Brain microvascular endothelial cell (primary cell): ENCODE measurements at regions not wholly inside any gene's neighbourhood (a gene's known extent, or its start where the extent isn't known, plus 50 kb on each side); places are given as distances from the start of the nearest gene placed in this dataset.

Experiments used
- DNase-seq: peaks from one replicate; pipeline ENCODE4 v3.0.0-alpha.2; 2020
- H3K27ac ChIP-seq: fragments of 250-450 bp; sonication (Bioruptor Pico); 2 replicates; pipeline ENCODE4 v1.5.1; 2020; ENCODE audit warnings: mild to moderate bottlenecking, moderate library complexity
- H3K27me3 ChIP-seq: fragments of 250-450 bp; sonication (Bioruptor Pico); replicated peaks from 2 replicates; pipeline ENCODE4 v1.5.1; 2020; ENCODE audit warnings: mild to moderate bottlenecking
- H3K36me3 ChIP-seq: fragments of 250-450 bp; sonication (Bioruptor Pico); replicated peaks from 2 replicates; pipeline ENCODE4 v1.5.1; 2020; ENCODE audit warnings: mild to moderate bottlenecking
- H3K4me3 ChIP-seq: 2 replicates; pipeline ENCODE4 v1.5.1; 2011; ENCODE audit warnings: low read depth, mild to moderate bottlenecking, control low read depth, low read length, moderate library complexity
- in situ Hi-C: cut with HindIII; loops from 2 replicates; pipeline ENCODE4 v1.10.0; 2017; ENCODE audit warnings: low sequenced_read_pairs, low pct_ligation_motif_present
- TF ChIP-seq, protein P1 (sequence below): IDR thresholded peaks from 2 replicates; pipeline ENCODE4 v1.5.1; 2011; ENCODE audit warnings: low read depth, mild to moderate bottlenecking, moderate library complexity, low read length, control low read depth, inconsistent platforms; ENCODE audit errors: missing control alignments

GRCh38 chr19:30160426-30160825 lies 211.8 kb upstream of the ZNF536 start:
- no peak overlapping the region for H3K27ac ChIP-seq
- in situ Hi-C loops: no loop called here
- no peaks in the 10 kb centered on the region for H3K27me3 ChIP-seq
- H3K4me3 ChIP-seq: no peak overlapping the region
- H3K36me3 ChIP-seq: no peaks in the 10 kb centered on the region
- DNase-seq: no peak
- TF ChIP-seq, protein P1, sequence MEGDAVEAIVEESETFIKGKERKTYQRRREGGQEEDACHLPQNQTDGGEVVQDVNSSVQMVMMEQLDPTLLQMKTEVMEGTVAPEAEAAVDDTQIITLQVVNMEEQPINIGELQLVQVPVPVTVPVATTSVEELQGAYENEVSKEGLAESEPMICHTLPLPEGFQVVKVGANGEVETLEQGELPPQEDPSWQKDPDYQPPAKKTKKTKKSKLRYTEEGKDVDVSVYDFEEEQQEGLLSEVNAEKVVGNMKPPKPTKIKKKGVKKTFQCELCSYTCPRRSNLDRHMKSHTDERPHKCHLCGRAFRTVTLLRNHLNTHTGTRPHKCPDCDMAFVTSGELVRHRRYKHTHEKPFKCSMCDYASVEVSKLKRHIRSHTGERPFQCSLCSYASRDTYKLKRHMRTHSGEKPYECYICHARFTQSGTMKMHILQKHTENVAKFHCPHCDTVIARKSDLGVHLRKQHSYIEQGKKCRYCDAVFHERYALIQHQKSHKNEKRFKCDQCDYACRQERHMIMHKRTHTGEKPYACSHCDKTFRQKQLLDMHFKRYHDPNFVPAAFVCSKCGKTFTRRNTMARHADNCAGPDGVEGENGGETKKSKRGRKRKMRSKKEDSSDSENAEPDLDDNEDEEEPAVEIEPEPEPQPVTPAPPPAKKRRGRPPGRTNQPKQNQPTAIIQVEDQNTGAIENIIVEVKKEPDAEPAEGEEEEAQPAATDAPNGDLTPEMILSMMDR: no peak

GRCh38 chr19:30161021-30161655 lies 211.0 kb upstream of the ZNF536 start:
- in situ Hi-C loops: no loop called here
- no peak overlapping the region for H3K4me3 ChIP-seq
- no peaks in the 10 kb centered on the region for H3K27me3 ChIP-seq
- TF ChIP-seq, protein P1: no peak
- DNase-seq: no peak
- H3K27ac ChIP-seq: no peak overlapping the region
- no peaks in the 10 kb centered on the region for H3K36me3 ChIP-seq

DNA sequence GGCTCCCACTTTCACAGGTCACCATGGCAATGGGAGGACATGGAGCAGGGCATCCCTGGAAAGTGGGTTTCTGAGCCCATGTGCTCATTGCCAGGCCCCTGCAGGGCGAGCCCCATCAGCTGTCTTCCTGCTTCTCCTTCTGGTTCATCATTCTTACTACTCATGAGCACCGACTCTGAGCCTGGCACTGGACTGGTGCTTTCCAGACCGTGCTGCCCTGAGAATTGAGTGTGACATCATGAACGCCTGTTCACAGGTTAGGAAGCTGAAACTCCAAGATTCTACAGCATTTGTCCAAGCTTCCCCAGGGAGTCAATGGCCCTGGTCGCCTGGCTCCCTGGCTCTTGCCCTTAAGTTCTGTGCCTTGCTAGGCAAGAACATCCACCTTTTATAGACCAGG lies 210.4 kb upstream of the ZNF536 start:
- Histone ChIP-seq H3K36me3 (no peaks in the 10 kb centered on the region), H3K4me3 (no peak overlapping the region), H3K27me3 (no peaks in the 10 kb centered on the region), H3K27ac (no peak overlapping the region)
- DNase-seq: no peak
- in situ Hi-C loops: no loop called here
- TF ChIP-seq, protein P1: no peak

GRCh38 chr19:30162718-30163117 lies 209.5 kb upstream of the ZNF536 start:
- in situ Hi-C loops: no loop called here
- no peak overlapping the region for H3K4me3 ChIP-seq
- no peak overlapping the region for H3K27ac ChIP-seq

GRCh38 chr19:30163663-30164062 lies 208.5 kb upstream of the ZNF536 start:
- Histone ChIP-seq H3K36me3 (no peaks in the 10 kb centered on the region), H3K4me3 (no peak overlapping the region), H3K27me3 (no peaks in the 10 kb centered on the region), H3K27ac (no peak overlapping the region)
- no peak for DNase-seq
- TF ChIP-seq, protein P1: no peak
- in situ Hi-C loops: no loop called here

More at GRCh38 chr19:30162718-30163117, 209.5 kb upstream of the ZNF536 start:
- Histone ChIP-seq H3K36me3 (no peaks in the 10 kb centered on the region), H3K27me3 (no peaks in the 10 kb centered on the region)
- DNase-seq: no peak
- TF ChIP-seq, protein P1: no peak
